PFSK-1 (cell line): ENCODE measurements at regions not wholly inside any gene's neighbourhood (a gene's known extent, or its start where the extent isn't known, plus 50 kb on each side); places are given as distances from the start of the nearest gene placed in this dataset.

Experiments used
- FOXP2 ChIP-seq: optimal IDR thresholded peaks from 2 replicates; pipeline ENCODE3; 2011; ENCODE audit warnings: borderline replicate concordance, control low read depth, inconsistent platforms; ENCODE audit not compliant: insufficient read depth; ENCODE audit errors: extremely low read length, extremely low read depth
- POLR2AphosphoS5 ChIP-seq: IDR thresholded peaks from 2 replicates; pipeline ENCODE4 v1.6.1; 2012; ENCODE audit warnings: low read depth, mild to moderate bottlenecking, control low read depth, low read length, moderate library complexity
- SIN3A ChIP-seq: IDR thresholded peaks from 2 replicates; pipeline ENCODE4 v1.6.1; 2012; ENCODE audit warnings: mild to moderate bottlenecking, low read length, moderate library complexity, borderline replicate concordance; ENCODE audit not compliant: insufficient read depth
- TAF1 ChIP-seq: IDR thresholded peaks from 2 replicates; pipeline ENCODE4 v1.6.1; 2012; ENCODE audit warnings: low read length, control low read depth, borderline replicate concordance; ENCODE audit not compliant: insufficient read depth
- TF ChIP-seq, protein P1 (sequence below), 2 experiments: IDR thresholded peaks; 2 replicates each; pipeline versions ENCODE4 v1.6.1 to v1.8.0; 2011 to 2012; ENCODE audit warnings: low read depth in 2 of 2, low read length in 2 of 2, control low read depth in 1 of 2, inconsistent platforms in 1 of 2, mild to moderate bottlenecking in 1 of 2, moderate library complexity in 1 of 2; ENCODE audit not compliant: insufficient read depth in 1 of 2

DNA sequence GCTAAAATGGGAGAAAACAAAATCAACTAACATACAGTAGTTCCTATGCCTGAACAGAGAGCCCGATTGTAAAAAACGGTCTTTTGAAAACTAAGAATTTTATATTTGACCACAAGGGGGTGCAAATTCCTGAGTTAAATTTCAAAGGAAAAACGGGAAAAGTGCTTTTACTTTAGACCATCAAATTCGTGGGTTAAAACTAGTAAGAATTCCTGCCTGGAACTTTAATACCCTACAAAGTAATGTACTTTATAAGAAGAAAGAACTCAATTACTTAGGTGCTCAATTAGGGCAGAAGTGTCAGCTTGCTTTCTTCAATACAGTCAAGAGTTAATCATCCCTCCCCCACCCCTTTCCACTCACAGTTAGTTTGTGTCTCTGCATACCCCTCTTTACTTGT is 69.8 kb downstream of the KCNRG start:
- no peak for TF ChIP-seq FOXP2
- TF ChIP-seq, protein P1, sequence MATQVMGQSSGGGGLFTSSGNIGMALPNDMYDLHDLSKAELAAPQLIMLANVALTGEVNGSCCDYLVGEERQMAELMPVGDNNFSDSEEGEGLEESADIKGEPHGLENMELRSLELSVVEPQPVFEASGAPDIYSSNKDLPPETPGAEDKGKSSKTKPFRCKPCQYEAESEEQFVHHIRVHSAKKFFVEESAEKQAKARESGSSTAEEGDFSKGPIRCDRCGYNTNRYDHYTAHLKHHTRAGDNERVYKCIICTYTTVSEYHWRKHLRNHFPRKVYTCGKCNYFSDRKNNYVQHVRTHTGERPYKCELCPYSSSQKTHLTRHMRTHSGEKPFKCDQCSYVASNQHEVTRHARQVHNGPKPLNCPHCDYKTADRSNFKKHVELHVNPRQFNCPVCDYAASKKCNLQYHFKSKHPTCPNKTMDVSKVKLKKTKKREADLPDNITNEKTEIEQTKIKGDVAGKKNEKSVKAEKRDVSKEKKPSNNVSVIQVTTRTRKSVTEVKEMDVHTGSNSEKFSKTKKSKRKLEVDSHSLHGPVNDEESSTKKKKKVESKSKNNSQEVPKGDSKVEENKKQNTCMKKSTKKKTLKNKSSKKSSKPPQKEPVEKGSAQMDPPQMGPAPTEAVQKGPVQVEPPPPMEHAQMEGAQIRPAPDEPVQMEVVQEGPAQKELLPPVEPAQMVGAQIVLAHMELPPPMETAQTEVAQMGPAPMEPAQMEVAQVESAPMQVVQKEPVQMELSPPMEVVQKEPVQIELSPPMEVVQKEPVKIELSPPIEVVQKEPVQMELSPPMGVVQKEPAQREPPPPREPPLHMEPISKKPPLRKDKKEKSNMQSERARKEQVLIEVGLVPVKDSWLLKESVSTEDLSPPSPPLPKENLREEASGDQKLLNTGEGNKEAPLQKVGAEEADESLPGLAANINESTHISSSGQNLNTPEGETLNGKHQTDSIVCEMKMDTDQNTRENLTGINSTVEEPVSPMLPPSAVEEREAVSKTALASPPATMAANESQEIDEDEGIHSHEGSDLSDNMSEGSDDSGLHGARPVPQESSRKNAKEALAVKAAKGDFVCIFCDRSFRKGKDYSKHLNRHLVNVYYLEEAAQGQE (IDR thresholded peaks at IDR 0.05; ENCODE audit: insufficient read depth in 1 of 2, low read depth in 2 of 2, low read length in 2 of 2) = no peak
- TF ChIP-seq TAF1 = no peak
- no peak for TF ChIP-seq SIN3A
- no peak for TF ChIP-seq POLR2AphosphoS5

DNA sequence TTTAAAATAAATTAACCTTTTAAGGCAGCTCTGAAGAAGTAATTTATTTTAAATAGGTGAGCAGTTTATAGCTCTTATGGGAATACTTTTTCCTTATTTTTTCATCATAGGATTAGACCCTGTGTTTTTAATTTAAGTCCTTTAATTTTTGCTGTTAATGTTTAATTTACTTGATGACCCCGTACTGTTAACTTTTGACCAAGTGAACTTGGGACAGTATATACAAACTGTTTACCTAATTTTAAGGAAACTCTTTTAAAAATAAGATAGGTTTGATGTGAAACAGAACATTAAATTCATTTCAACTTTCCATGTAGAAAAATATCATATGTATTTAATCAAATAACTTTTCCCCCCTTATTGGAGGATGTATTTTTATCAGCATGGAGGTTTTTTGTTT is 74.4 kb downstream of the KCNRG start:
- TF ChIP-seq FOXP2 (no peak), SIN3A (no peak), POLR2AphosphoS5 (no peak), TAF1 (no peak)
- TF ChIP-seq, protein P1 (IDR thresholded peaks at IDR 0.05; ENCODE audit: insufficient read depth in 1 of 2, low read depth in 2 of 2, low read length in 2 of 2) = no peak

DNA sequence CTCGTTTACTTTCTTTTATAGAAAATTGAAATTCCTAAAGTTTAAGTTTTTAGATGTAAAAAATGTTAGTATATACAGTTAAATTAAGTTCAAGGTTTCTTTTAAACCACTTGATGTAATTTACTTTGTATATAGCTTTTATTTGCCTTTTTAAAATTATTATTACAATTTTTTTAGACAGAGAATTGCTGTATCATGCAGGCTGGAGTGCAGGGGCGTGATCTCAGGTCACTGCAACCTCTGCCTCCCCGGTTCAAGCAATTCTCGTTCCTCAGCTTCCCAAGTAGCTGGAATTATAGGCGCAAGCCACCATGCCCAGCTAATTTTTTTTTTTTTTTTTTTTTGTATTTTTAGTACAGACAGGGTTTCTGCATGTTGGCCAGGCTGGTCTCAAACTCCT is 75.0 kb downstream of the KCNRG start:
- TF ChIP-seq POLR2AphosphoS5 = no peak
- TF ChIP-seq SIN3A = no peak
- TF ChIP-seq, protein P1 (IDR thresholded peaks at IDR 0.05; ENCODE audit: insufficient read depth in 1 of 2, low read depth in 2 of 2, low read length in 2 of 2) = no peak
- no peak for TF ChIP-seq FOXP2
- no peak for TF ChIP-seq TAF1

DNA sequence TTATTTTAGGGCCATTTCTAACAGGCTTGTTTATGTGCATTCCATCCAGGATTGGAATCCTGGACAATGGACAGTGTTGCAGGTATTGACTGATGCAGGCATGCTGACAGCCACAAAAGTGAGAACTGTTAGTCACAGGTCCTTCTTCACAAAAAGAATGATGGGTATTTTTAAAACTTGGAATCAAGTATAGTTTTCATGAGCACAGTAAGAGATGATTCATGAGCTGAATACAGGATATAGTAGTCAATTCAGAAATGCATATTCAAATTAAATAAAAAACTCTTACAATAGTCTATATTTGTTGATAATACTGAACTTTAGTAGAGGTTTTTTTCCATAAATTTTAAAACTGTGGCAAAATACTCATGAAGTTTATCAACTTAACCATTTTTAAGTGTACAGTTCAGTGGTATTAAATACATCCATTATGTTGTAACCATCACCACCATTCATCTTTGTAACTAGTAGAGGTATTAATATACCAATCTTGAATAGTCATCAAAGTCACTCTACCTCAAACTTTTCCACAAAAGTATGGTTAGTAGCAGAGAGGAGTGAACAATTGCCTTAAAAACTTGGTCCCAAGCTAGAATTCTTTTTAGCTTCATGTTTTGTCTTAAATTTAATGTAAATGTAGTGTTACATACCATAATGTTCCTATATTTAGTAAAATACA is 79.5 kb downstream of the KCNRG start:
- no peak for TF ChIP-seq FOXP2

DNA sequence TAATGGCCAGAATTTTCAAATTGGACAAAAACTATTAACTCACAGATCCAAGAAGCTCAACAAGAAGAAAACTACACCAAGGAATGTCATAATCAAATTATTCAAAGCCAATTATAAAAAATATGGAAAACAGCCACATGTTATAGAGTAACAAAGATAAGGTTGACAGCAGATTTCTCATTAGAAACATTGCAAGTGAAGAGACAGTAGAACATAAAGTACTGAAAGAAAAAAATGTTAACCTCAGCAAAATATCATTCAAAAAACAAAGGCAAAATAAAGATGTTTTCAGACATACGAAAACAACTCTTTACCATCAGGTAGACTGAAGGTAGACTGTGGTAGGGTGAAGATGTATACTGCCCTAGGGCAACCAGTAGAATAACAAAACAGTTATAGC is 83.4 kb downstream of the KCNRG start:
- TF ChIP-seq, protein P1 (IDR thresholded peaks at IDR 0.05; ENCODE audit: insufficient read depth in 1 of 2, low read depth in 2 of 2, low read length in 2 of 2) = no peak
- no peak for TF ChIP-seq POLR2AphosphoS5
- no peak for TF ChIP-seq TAF1
- no peak for TF ChIP-seq SIN3A
- no peak for TF ChIP-seq FOXP2
